ENCODE measurements at regions not wholly inside any gene's neighbourhood (a gene's known extent, or its start where the extent isn't known, plus 50 kb on each side); places are given as distances from the start of the nearest gene placed in this dataset.

DNA sequence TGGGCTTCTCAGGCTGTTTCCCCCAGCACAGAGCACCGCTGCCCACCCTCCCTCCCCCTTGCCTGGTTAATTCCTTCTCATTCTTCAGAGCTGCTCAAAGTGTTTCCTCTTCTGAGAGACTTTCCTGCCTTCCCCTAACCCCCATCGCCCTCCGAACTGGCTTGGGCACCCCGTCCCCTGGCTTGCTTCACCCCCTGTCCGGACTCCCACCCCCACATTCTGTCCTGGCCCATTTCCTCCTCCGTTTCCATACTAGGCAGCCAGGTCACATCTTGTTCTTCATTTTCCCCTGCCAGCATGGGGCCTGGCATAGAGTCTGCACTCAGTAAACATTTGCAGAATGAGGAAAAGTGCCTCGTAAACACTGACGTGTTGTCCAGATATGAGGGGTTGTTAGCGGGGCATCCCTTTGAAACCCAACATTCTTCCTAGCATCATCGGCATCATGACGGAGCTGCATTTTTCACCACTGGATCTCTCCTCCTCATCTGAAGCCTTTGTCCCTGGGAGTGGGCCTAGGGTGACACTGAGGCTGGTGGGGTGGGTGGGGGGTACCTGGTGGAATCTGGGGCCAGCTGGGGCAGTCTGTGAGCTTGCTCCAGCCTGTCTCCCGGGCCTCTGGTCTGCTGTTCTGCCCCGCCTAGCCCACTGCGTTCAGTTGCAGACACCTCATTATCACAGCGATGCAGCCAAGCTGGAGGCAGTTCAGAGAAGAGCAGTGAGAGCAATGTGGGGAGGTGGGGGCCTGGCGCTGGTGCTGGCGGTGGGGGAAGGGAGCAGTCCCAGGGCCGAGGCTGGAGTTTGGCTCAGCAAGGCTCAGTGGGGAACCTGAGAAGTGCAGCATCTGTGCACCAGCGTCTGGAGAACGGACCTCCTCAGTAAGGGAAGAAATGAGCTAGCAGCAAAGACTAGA is 149.4 kb upstream of the PJA1 start:
- TF ChIP-seq CTCF (IDR thresholded peaks at IDR 0.05; ENCODE audit: low read depth, low read length) (no peak), EZH2phosphoT487 (IDR thresholded peaks at IDR 0.05; ENCODE audit: low read depth) (no peak)

Measured in OCI-LY3 (cell line).